Choroid plexus epithelial cell (primary cell): ENCODE measurements at regions not wholly inside any gene's neighbourhood (a gene's known extent, or its start where the extent isn't known, plus 50 kb on each side); places are given as distances from the start of the nearest gene placed in this dataset.

Source experiments
- DNase-seq: peaks from one replicate; pipeline ENCODE4 v3.0.0-alpha.2; 2010; ENCODE audit warnings: low read depth
- H3K4me3 ChIP-seq: 2 replicates; pipeline ENCODE4 v1.5.1; 2011; ENCODE audit warnings: low read depth, mild to moderate bottlenecking, control low read depth, low read length, moderate library complexity
- CTCF ChIP-seq: conservative IDR thresholded peaks from 2 replicates; pipeline ENCODE4 v1.5.1; 2011; ENCODE audit warnings: low read depth, mild to moderate bottlenecking, control low read depth, inconsistent platforms, low read length, moderate library complexity

DNA sequence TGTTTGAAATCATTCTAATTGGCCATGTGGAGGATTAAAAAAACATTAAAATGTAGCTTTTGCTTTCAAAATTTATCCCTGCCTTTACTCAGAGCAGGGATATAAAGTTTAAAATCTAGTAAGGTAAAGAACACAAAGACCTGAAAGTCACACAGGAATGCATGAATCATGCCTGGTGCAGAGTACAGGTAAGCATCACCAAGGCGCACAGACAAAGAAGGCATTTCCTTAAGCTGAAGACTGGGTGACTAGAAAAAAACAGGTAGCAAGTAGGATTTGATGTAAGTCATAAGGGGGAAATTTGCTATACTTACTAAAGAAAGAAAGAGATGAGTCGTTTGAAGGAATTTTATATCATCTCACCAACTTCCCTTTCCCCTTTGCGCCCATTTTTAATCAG lies 405.6 kb downstream of the GXYLT1 start:
- no peak for DNase-seq
- no peak for TF ChIP-seq CTCF
- H3K4me3 ChIP-seq: no peak overlapping the region

DNA sequence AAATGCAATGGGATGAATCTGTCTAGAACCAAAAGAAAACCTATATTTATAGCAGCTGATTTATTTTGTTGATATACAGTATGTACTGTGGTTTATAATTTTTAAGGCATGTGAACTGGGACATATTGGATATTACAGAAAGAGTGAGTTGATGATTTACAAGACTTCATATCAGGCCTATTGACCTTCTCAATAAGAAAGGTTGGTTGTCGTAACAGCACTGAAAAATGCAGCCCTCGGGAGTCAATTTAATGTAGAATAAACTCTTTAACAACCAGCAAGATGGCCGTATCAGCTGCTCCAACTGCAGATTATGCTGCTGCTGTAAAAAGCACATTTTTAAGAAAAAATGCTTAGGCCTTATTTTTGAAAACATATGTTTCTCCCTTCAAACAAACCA lies 407.3 kb downstream of the GXYLT1 start:
- DNase-seq: no peak
- no peak for TF ChIP-seq CTCF
- H3K4me3 ChIP-seq: no peak overlapping the region

DNA sequence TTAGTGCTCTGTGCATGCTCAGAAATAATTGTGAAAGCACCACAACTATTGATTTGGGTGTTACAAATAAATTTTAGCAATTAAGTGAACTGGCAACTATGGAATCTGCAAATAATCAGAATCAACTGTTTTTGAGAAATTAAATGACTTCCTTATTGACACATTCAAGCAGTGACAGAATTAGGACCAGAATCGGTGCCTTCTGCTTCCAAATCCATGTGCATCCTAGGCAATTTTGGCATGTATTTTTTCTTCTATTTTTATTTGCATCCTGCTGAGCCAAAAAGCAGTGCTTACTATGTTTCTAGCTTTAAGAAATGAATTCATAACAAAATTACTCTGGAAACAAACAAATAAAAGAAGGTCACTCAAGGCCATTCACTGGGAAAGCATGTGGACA lies 408.2 kb downstream of the GXYLT1 start:
- no peak for TF ChIP-seq CTCF
- no peak for DNase-seq
- H3K4me3 ChIP-seq: no peak overlapping the region

GRCh38 chr12:41731691-41732090 lies 413.0 kb downstream of the GXYLT1 start:
- TF ChIP-seq CTCF: no peak
- no peak for DNase-seq
- H3K4me3 ChIP-seq: no peak overlapping the region

DNA sequence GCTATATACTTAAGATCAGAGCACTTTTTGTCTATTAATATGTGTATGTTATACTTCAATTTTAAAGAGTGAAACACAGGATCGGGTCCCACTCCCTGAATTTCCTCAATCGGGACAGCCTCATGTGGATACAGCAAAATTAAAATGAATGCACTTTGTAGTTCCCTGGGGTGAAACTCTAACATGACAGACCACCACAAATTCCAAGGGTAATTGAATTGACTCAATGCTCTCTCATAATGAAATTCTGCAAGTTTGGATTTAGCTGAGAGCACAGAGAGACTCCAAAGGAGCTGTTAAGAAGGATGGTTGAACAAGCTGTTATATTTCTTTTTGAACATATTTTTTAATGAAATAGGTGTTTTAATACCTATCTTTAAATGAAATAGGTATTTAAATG lies 413.6 kb downstream of the GXYLT1 start:
- no peak overlapping the region for H3K4me3 ChIP-seq
- no peak for DNase-seq
- no peak for TF ChIP-seq CTCF

DNA sequence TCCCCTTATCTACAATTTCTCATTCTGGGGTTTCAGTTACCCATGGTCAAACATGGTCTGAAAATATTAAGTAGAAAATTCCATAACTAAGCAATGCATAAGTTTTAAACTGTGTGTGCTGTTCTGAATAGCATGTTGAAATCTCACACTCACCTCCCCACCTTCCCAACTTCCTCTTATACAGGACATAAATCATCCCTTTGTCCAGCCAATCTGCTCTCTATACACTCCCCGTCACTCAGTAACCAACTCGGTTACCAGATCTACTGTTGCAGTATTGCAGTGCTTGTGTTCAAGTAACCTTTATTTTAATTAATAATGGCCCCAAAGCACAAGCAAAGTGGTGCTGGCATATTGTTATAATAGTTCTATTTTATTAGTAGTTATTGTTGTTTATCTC lies 420.5 kb downstream of the GXYLT1 start:
- TF ChIP-seq CTCF: no peak
- no peak overlapping the region for H3K4me3 ChIP-seq
- no peak for DNase-seq

DNA sequence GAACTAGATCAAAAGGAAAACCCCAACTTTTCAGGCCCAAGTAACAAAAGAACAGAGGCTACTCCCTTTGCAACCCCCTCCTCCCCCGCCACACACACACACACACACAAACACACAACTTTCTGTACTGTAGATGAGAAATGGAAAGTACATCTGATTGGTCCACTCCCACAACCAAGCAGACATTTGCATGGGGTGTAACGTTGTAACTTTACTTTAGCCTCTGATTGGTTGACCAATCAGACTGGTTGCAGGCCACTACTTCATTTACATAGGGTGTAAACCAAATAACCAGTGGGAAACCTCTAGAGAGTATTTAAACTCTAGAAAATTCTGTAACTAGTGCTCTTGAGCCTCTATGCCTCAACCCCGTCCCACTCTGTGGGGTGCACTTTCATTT lies 425.5 kb downstream of the GXYLT1 start:
- no peak for TF ChIP-seq CTCF
- H3K4me3 ChIP-seq: no peak overlapping the region
- DNase-seq: no peak
